Neural cell (in vitro differentiated cells): ENCODE measurements at regions not wholly inside any gene's neighbourhood (a gene's known extent, or its start where the extent isn't known, plus 50 kb on each side); places are given as distances from the start of the nearest gene placed in this dataset.

Experiments used
- H2AFZ ChIP-seq: fragments of 200-600, 300-800 bp; sonication (generic), shearing (Covaris generic); 2 replicates; pipeline ENCODE4 v1.6.0; 2014; ENCODE audit warnings: low read depth, mild to moderate bottlenecking, antibody characterized with exemption, low read length, moderate library complexity
- H3F3A ChIP-seq: fragments of 200-600 bp; shearing (Covaris generic); 2 replicates; pipeline ENCODE4 v1.6.1; 2016; ENCODE audit warnings: mild to moderate bottlenecking, moderate library complexity, mixed read lengths, antibody characterized with exemption, low read length; ENCODE audit not compliant: insufficient read depth, poor library complexity, severe bottlenecking
- H3K27ac ChIP-seq: fragments of 200-600, 300-800 bp; sonication (generic), shearing (Covaris generic); 2 replicates; pipeline ENCODE4 v1.5.1; 2014; ENCODE audit warnings: mild to moderate bottlenecking, low read length, moderate library complexity
- H3K27me3 ChIP-seq: fragments of 300-800, 200-600 bp; sonication (generic), shearing (Covaris generic); 2 replicates; pipeline ENCODE4 v1.6.0; 2014; ENCODE audit warnings: mild to moderate bottlenecking, low read depth, low read length, moderate library complexity; ENCODE audit not compliant: insufficient read depth
- H3K36me3 ChIP-seq: fragments of 300-800, 200-600 bp; sonication (generic), shearing (Covaris generic); 2 replicates; pipeline ENCODE4 v1.5.1; 2014; ENCODE audit warnings: mild to moderate bottlenecking, antibody characterized with exemption, low read length, moderate library complexity; ENCODE audit not compliant: insufficient read depth
- H3K4me2 ChIP-seq: fragments of 300-800, 200-600 bp; sonication (generic), shearing (Covaris generic); 2 replicates; pipeline ENCODE4 v1.6.0; 2014; ENCODE audit warnings: mild to moderate bottlenecking, low read length
- H3K4me3 ChIP-seq: fragments of 300-800, 200-600 bp; sonication (generic), shearing (Covaris generic); 2 replicates; pipeline ENCODE4 v1.5.1; 2014; ENCODE audit warnings: mild to moderate bottlenecking, low read length, moderate library complexity
- H3K79me2 ChIP-seq: fragments of 200-600 bp; shearing (Covaris generic); replicated peaks from 2 replicates; pipeline ENCODE4 v1.6.0; 2014; ENCODE audit warnings: mild to moderate bottlenecking, low read length, moderate library complexity; ENCODE audit not compliant: insufficient read depth
- H3K9ac ChIP-seq: fragments of 300-800, 200-600 bp; sonication (generic), shearing (Covaris generic); 2 replicates; pipeline ENCODE4 v1.6.1; 2016; ENCODE audit warnings: mild to moderate bottlenecking, low read length, mixed read lengths
- H3K9me2 ChIP-seq: fragments of 200-600 bp; shearing (Covaris generic); 2 replicates; pipeline ENCODE4 v1.6.1; 2016; ENCODE audit warnings: mild to moderate bottlenecking, low read length, mixed read lengths; ENCODE audit not compliant: insufficient read depth
- H3K9me3 ChIP-seq: fragments of 200-600, 300-800 bp; sonication (generic), shearing (Covaris generic); 2 replicates; pipeline ENCODE4 v1.6.1; 2016; ENCODE audit warnings: mild to moderate bottlenecking, mixed run types, low read length, moderate library complexity, mixed read lengths
- H4K20me1 ChIP-seq: fragments of 200-600 bp; shearing (Covaris generic); 2 replicates; pipeline ENCODE4 v1.6.1; 2016; ENCODE audit warnings: mild to moderate bottlenecking, mixed run types; ENCODE audit not compliant: insufficient read depth
- CTCF ChIP-seq: fragments of 450-650 bp; IDR thresholded peaks from 2 replicates; pipeline ENCODE4 v1.5.1; 2014; ENCODE audit warnings: antibody characterized with exemption, mild to moderate bottlenecking, moderate library complexity; ENCODE audit not compliant: poor library complexity, severe bottlenecking
- EP300 ChIP-seq: fragments of 450-650 bp; conservative IDR thresholded peaks from 2 replicates; pipeline ENCODE4 v1.6.1; 2014; ENCODE audit warnings: antibody characterized with exemption, mild to moderate bottlenecking, moderate library complexity; ENCODE audit not compliant: poor library complexity, severe bottlenecking
- EZH2 ChIP-seq: fragments of 200-600, 300-800 bp; shearing (Covaris generic), sonication (generic); IDR thresholded peaks from 2 replicates; pipeline ENCODE4 v1.6.1; 2014; ENCODE audit warnings: antibody characterized with exemption, low read length, borderline replicate concordance, mild to moderate bottlenecking; ENCODE audit not compliant: insufficient read depth, poor library complexity, severe bottlenecking
- MXI1 ChIP-seq: fragments of 450-650 bp; conservative IDR thresholded peaks from 2 replicates; pipeline ENCODE4 v1.6.1; 2014; ENCODE audit warnings: antibody characterized with exemption, mild to moderate bottlenecking; ENCODE audit not compliant: poor library complexity, severe bottlenecking
- POLR2AphosphoS5 ChIP-seq: IDR thresholded peaks from 2 replicates; pipeline ENCODE4 v1.6.1; 2012
- RAD21 ChIP-seq: fragments of 450-650 bp; conservative IDR thresholded peaks from 2 replicates; pipeline ENCODE4 v1.6.1; 2014; ENCODE audit warnings: antibody characterized with exemption, mild to moderate bottlenecking, moderate library complexity
- SMC3 ChIP-seq: fragments of 450-650 bp; conservative IDR thresholded peaks from 2 replicates; pipeline ENCODE4 v1.6.1; 2014; ENCODE audit warnings: antibody characterized with exemption, mild to moderate bottlenecking, moderate library complexity; ENCODE audit not compliant: poor library complexity
- TAF1 ChIP-seq: IDR thresholded peaks from 2 replicates; pipeline ENCODE4 v1.6.1; 2012; ENCODE audit warnings: low read depth
- TF ChIP-seq, protein P1 (sequence below): IDR thresholded peaks from 2 replicates; pipeline ENCODE4 v1.6.1; 2012; ENCODE audit warnings: borderline replicate concordance

GRCh38 chr6:125550892-125551291 lies 198.5 kb upstream of the HEY2 start:
- Histone ChIP-seq H3K4me3 (no peak overlapping the region), H3K27ac (no peak overlapping the region), H3F3A (no peaks in the 10 kb centered on the region), H4K20me1 (no peaks in the 10 kb centered on the region), H2AFZ (no peak overlapping the region), H3K4me2 (no peak overlapping the region), H3K9me2 (no peaks in the 10 kb centered on the region), H3K36me3 (no peaks in the 10 kb centered on the region), H3K9ac (no peak overlapping the region), H3K79me2 (no peaks in the 10 kb centered on the region), H3K27me3 (no peaks in the 10 kb centered on the region), H3K9me3 (no peaks in the 10 kb centered on the region)
- TF ChIP-seq EZH2 = no peak
- TF ChIP-seq TAF1 = no peak
- no peak for TF ChIP-seq SMC3
- no peak for TF ChIP-seq EP300
- TF ChIP-seq RAD21 = no peak
- TF ChIP-seq MXI1 = no peak
- TF ChIP-seq CTCF = no peak
- TF ChIP-seq POLR2AphosphoS5 = no peak
- TF ChIP-seq, protein P1, sequence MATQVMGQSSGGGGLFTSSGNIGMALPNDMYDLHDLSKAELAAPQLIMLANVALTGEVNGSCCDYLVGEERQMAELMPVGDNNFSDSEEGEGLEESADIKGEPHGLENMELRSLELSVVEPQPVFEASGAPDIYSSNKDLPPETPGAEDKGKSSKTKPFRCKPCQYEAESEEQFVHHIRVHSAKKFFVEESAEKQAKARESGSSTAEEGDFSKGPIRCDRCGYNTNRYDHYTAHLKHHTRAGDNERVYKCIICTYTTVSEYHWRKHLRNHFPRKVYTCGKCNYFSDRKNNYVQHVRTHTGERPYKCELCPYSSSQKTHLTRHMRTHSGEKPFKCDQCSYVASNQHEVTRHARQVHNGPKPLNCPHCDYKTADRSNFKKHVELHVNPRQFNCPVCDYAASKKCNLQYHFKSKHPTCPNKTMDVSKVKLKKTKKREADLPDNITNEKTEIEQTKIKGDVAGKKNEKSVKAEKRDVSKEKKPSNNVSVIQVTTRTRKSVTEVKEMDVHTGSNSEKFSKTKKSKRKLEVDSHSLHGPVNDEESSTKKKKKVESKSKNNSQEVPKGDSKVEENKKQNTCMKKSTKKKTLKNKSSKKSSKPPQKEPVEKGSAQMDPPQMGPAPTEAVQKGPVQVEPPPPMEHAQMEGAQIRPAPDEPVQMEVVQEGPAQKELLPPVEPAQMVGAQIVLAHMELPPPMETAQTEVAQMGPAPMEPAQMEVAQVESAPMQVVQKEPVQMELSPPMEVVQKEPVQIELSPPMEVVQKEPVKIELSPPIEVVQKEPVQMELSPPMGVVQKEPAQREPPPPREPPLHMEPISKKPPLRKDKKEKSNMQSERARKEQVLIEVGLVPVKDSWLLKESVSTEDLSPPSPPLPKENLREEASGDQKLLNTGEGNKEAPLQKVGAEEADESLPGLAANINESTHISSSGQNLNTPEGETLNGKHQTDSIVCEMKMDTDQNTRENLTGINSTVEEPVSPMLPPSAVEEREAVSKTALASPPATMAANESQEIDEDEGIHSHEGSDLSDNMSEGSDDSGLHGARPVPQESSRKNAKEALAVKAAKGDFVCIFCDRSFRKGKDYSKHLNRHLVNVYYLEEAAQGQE = no peak

DNA sequence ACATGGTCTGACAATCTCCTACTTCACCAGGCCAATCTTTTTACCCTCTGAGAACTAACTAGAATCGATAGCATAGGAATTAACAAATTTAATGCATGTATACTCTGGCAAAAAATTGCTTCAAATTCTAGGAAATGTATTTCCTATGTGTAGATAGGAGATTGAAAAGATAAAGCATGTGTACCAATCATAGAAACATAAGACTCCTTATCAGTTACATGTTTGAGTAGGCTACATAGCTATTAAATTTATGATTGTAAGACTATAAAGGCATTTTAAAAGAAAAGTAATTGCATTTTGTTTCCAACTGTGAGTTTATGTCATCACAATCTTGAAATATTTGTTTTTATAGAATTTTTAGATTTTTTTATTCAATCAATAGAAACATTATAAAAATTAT lies 196.6 kb upstream of the HEY2 start:
- H3K9me3 ChIP-seq = no peaks in the 10 kb centered on the region
- no peak overlapping the region for H3K4me3 ChIP-seq
- no peak overlapping the region for H3K4me2 ChIP-seq
- H3K9me2 ChIP-seq = no peaks in the 10 kb centered on the region
- H3K27me3 ChIP-seq = no peaks in the 10 kb centered on the region
- H4K20me1 ChIP-seq = no peaks in the 10 kb centered on the region
- no peak overlapping the region for H3K9ac ChIP-seq
- no peaks in the 10 kb centered on the region for H3K36me3 ChIP-seq
- TF ChIP-seq TAF1 = no peak
- TF ChIP-seq, protein P1 = no peak
- no peak for TF ChIP-seq POLR2AphosphoS5
- no peak for TF ChIP-seq MXI1
- TF ChIP-seq RAD21 = no peak
- TF ChIP-seq SMC3 = no peak
- no peak for TF ChIP-seq EZH2
- no peak for TF ChIP-seq EP300
- no peak for TF ChIP-seq CTCF
- no peaks in the 10 kb centered on the region for H3K79me2 ChIP-seq
- H3F3A ChIP-seq = no peaks in the 10 kb centered on the region
- H2AFZ ChIP-seq = no peak overlapping the region
- no peak overlapping the region for H3K27ac ChIP-seq
